CD1c-positive myeloid dendritic cell (primary cell): ENCODE measurements at regions not wholly inside any gene's neighbourhood (a gene's known extent, or its start where the extent isn't known, plus 50 kb on each side); places are given as distances from the start of the nearest gene placed in this dataset.
"Not testable (repeated sequence)": the region's sequence is repeated elsewhere in the genome, so short reads cannot be mapped to it uniquely, and the experiment has no call there.

Source experiments
- DNase-seq: peaks from one replicate; pipeline ENCODE4 v3.0.0-alpha.2; 2016; ENCODE audit errors: extremely low spot score

- DNase-seq, result no peak
Observed at GRCh38 chr16:26594666-26595065, 472.1 kb upstream of the C16orf82 start.

- DNase-seq, result no peak
Observed at GRCh38 chr16:26595199-26595598, 471.5 kb upstream of the C16orf82 start.

GRCh38 chr16:26596033-26596432, 470.7 kb upstream of the C16orf82 start:
- DNase-seq, result not testable (repeated sequence)

GRCh38 chr16:26598061-26598460, 468.7 kb upstream of the C16orf82 start:
- peak; percentile 26 for DNase-seq

- no peak for DNase-seq
Observed at GRCh38 chr16:26598998-26599784, 467.5 kb upstream of the C16orf82 start.

GRCh38 chr16:26599785-26600104, 467.0 kb upstream of the C16orf82 start:
- no peak for DNase-seq

GRCh38 chr16:26601335-26601734, 465.4 kb upstream of the C16orf82 start:
- DNase-seq, result no peak

GRCh38 chr16:26605626-26606271, 461.0 kb upstream of the C16orf82 start:
- no peak for DNase-seq

- DNase-seq, result no peak
Observed at GRCh38 chr16:26606381-26607150, 460.2 kb upstream of the C16orf82 start.

GRCh38 chr16:26614237-26614841, 452.4 kb upstream of the C16orf82 start:
- no peak for DNase-seq

GRCh38 chr16:26623442-26623841, 443.3 kb upstream of the C16orf82 start:
- no peak for DNase-seq

GRCh38 chr16:26627958-26628357, 438.8 kb upstream of the C16orf82 start:
- DNase-seq, result no peak

- DNase-seq, result not testable (repeated sequence)
Observed at GRCh38 chr16:26631365-26631764, 435.4 kb upstream of the C16orf82 start.

- DNase-seq, result no peak
Observed at GRCh38 chr16:26642047-26642664, 424.6 kb upstream of the C16orf82 start.

- no peak for DNase-seq
Observed at GRCh38 chr16:26643519-26643918, 423.2 kb upstream of the C16orf82 start.

GRCh38 chr16:26644912-26645543, 421.7 kb upstream of the C16orf82 start:
- no peak for DNase-seq

- DNase-seq, result no peak
Observed at GRCh38 chr16:26645614-26646013, 421.1 kb upstream of the C16orf82 start.

GRCh38 chr16:26647870-26648269, 418.9 kb upstream of the C16orf82 start:
- DNase-seq, result no peak

GRCh38 chr16:26648851-26649250, 417.9 kb upstream of the C16orf82 start:
- DNase-seq, result no peak

GRCh38 chr16:26649381-26650045, 417.2 kb upstream of the C16orf82 start:
- no peak for DNase-seq

- DNase-seq, result no peak
Observed at GRCh38 chr16:26651464-26651863, 415.3 kb upstream of the C16orf82 start.
